ENCODE measurements at regions not wholly inside any gene's neighbourhood (a gene's known extent, or its start where the extent isn't known, plus 50 kb on each side); places are given as distances from the start of the nearest gene placed in this dataset.
"Not testable (repeated sequence)": the region's sequence is repeated elsewhere in the genome, so short reads cannot be mapped to it uniquely, and the experiment has no call there.

DNA sequence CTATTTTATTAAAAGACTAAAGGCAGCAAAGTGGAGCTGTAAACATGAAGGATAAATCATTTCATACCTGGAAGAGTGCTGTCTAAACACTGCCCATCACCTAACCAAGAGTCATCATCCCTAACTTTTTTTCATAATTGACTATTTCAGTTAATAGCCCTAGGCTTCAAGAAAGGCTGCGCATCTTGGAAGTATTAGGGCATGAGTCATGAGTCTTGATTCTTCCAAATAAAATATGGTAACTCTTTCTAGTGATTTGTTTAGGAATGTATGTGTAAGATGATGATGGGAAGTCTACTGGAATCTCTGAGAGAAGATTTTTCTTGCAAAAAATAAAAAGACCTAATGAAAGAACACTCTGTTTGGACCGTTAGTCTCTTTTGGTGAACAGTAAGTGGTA lies 207.7 kb upstream of the AHR start:
- no peak for DNase-seq

GRCh38 chr7:17093461-17093860 lies 205.0 kb upstream of the AHR start:
- no peak for DNase-seq

DNA sequence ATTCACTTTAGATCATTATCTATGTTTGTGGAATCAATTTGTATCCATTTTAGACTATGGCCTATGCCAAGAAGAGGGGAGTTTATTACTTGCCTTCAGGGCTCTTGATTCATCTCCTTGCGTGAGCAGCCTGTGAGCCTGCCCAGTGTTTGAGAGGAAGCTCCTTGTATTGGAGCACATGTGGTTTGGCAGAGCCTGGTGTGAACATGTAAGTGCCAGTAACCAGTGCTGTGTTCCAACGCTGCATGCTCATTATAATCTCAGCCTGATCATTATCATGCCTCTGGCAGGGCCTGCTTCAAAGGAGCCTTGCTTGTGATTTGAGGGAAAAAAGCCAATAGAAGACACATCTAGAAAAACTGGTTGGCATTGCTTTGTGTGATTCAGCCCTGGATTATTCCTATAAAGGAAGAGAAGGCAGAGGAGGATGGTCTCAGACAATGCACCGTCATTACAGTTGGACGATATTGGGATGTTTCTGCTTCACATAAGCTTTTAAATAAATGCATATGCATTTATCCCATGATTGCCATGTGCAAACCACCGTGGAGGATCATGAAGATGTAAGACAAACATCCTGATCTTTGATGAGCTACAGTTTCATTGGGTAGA lies 203.4 kb upstream of the AHR start:
- DNase-seq = no peak

- no peak for DNase-seq
Observed at GRCh38 chr7:17095931-17096330, 202.5 kb upstream of the AHR start.

- no peak for DNase-seq
Observed at GRCh38 chr7:17097668-17098297, 200.7 kb upstream of the AHR start.

DNA sequence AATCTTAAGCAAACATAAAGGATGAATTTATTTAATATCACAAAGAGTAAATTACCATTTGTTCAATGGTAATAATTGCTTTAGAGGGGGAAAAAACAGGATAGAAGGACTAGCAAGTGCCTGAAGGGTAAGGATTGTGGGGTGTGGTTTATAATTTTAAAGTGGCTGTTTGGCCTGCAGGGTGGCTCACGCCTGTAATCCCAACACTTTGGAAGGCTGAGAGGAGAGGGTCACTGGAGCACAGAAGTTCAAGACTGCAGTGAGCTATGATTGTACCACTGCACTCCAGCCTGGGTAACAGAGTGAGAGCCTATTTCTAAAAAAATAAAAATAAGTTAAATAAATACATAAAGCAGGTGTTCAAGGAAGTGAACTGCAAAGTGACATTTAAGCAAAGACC lies 199.9 kb upstream of the AHR start:
- no peak for DNase-seq

GRCh38 chr7:17099083-17099973 lies 199.1 kb upstream of the AHR start:
- no peak for DNase-seq

GRCh38 chr7:17099974-17100509 lies 198.4 kb upstream of the AHR start:
- DNase-seq = not testable (repeated sequence)

GRCh38 chr7:17101207-17101696 lies 197.2 kb upstream of the AHR start:
- no peak for DNase-seq

- no peak for DNase-seq
Observed at GRCh38 chr7:17103170-17103569, 195.3 kb upstream of the AHR start.

DNA sequence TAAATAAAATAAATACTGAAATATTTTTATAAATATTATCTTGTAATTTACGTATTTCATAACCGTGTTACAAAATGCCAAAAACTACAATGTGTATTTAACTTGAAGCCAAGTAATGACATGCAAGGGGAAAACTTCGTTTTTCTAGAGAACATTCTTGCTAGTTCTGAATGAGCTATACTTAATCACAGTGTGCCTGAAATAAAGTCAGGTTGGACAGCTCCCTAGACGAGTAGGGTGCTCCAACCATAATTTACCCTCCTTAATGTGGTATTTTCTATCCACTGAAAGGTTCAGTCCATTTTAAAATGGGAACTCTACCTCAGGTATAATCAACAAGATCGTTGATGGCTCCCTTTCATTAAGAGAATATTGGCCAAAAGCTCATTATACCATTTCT lies 194.5 kb upstream of the AHR start:
- DNase-seq = no peak

DNA sequence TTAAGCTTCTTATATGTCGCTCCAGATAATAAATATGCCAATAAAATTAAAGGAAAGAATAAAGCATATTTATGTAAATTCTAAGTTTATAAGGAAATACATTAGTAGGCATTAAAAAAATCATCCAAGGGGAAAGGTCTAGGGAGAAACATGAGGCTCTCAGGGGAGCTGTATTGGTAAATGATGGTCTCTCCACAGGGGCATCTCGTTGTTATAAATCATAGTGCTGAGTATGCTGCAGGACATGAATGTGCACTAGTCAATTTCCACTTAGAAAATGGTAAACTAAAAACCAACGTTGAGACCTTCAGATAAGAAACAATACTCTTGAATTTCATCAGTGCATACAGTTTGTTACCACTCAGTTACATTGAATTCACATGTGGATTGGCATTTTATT lies 194.0 kb upstream of the AHR start:
- DNase-seq = no peak

DNA sequence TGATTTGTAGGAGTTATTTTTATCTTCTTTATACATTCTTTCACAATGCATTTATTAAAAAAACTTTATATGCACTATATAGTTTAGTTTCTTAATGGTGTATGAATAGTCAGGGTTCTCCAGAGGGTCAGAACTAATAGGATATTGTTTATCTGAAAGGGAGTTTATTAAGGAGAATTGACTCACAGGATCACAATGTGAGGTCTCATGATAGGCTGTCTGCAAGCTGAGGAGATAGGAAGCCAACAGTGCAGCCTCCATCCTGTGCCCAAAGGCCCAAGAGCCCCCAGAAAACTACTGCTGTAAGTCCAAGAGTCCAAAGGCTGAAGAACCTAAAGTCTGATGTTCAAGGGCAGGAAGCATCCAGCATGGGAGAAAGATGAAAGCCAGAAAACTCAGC lies 192.8 kb upstream of the AHR start:
- no peak for DNase-seq

DNA sequence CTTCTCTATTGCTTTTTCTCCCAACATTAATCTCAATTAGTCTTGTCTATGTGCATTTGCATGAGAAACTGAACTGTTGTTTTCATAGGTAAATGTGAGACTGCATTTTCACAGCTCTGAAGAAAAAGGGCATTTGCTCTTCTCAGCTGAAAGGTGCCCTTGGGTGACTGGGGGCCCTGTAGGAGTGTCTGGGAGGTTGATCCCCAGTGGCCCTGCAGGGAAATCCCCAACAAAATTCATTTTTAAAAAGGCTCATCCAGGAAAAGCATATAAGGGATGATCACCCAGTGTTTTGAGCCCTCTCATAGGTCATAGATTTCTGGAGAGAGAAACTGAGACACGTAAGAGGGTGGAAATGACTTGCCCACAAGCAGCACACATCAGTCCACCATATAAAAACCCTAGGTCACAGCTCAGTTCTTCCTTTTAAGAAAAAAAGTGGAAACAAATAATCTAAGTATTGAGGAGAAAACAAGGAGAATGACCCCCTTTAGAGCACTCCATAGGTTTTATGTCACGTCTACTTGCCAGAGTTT lies 190.3 kb upstream of the AHR start:
- no peak for DNase-seq

DNA sequence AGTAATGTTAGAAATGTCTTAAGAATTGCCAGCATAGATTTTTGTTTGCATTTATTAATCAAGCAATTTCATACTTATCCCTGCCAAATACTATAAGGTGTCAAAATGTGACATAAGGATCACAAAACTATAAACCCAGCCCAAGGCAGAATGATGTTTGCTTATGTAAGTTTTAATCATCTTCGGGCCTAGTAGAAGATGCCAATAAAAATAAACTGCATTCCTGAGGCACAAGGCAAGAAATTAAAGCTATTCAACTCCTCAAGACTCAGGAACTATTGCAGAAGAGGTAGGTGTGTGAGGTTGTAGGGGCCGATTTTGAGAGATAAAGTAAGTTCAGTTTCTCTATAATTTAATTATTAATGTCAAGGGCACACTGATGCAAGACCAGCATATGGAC lies 189.4 kb upstream of the AHR start:
- no peak for DNase-seq

DNA sequence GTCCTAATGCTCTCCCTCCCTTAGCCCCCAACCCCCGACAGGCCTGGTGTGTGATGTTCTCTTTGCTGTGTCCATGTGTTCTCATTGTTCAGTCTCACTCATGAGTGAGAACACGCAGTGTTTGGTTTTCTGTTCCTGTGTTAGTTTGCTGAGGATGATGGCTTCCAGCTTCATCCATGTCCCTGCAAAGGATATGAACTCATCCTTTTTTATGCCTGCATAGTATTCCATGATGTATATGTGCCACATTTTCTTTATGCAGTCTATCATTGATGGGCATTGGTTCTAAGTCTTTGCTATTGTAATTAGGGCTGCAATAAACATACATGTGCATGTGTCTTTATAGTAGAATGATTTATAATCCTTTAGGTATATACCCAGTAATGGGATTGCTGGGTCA lies 184.7 kb upstream of the AHR start:
- DNase-seq = not testable (repeated sequence)

GRCh38 chr7:17118412-17118811 lies 180.0 kb upstream of the AHR start:
- DNase-seq = no peak

GRCh38 chr7:17120756-17121155 lies 177.7 kb upstream of the AHR start:
- DNase-seq = no peak

DNA sequence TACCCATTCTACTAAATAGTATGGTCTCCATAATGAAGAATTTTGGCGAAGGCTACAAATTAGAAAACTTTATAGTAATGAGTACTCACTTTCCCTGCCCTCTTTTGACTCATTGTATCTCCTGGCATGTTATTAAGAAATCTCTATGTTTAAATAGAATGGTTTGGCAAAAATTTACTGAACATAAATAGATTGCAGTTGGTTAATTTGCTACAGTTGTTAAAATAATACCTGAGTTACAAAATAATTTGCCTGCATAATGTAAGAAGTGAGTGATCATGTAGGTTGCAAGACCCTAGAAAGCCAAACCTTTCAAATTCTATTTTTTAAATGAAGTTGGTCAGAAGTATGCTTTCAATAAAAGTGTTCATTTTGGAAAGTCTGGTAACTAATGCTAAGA lies 176.8 kb upstream of the AHR start:
- no peak for DNase-seq

DNA sequence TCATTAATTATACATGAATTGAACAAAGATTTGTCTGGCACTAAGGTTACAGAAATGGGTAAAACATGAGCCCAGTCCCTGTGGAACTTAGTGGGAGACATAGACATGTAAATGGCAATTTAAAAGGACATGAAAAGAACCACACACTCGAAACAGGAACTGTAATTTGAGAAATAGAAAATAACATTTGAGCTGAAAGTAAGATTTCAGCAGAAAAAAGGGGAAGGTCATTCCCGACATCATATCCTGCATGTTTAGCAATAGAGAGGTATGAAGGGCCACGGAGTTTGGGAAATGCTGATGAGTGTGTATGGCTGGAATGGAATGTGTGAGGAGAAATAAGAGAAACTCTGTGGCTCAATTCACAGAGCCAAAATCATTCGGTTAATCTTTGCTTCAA lies 175.4 kb upstream of the AHR start:
- no peak for DNase-seq

DNA sequence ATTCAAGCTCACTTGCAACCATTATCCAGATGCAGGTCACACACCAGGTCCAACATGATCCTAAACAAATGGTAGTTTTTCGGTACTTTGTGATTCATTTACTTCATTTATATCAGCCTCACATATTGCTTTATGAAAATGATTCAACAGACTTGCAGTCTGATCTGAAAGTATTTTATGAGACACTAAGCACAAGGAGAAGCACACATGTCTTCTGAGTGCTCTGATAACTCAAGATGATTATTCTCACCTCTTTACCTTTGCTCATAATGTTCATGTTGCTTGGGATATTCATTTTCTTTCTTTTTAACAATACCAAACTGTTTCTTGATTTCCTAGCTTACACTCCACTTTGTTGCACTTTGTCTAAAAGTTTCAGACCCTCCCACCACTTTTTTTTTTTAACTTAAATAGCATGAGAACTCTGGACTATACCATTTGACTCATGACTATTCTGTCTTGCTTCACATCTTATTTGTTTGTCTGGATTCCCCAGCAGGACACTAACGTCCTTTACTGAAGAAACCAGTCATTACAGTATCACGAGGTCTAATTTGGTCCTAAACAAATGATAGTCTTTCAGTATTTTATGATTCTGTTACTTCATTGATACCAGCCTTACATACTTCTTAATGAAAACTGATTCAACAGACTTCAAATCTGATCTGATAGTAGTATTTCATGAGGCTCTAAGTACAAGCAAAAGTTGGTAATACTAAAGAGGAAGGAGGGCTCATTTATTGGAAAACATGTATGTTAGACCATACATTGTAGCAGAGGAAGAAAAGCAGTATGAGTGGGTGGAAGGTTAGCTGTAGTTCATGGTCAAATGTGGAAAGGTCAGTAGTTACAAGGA lies 171.8 kb upstream of the AHR start:
- no peak for DNase-seq
